SK-N-SH treated with all-trans-retinoic acid at 6 μM for 48 hours (cell line): ENCODE measurements at regions not wholly inside any gene's neighbourhood (a gene's known extent, or its start where the extent isn't known, plus 50 kb on each side); places are given as distances from the start of the nearest gene placed in this dataset.
A peak's percentile ranks its signal among the peaks of the same experiment; 100 is the strongest.

Experiments used
- ATAC-seq: fragments of 200-7000 bp; cut with Tn5 transposase; 3 replicates; pipeline ENCODE4 v1.9.1; 2020; ENCODE audit warnings: mild to moderate bottlenecking, moderate library complexity
- ARNTL ChIP-seq: fragments of 450-650 bp; formaldehyde crosslinking; IDR thresholded peaks from 2 replicates; pipeline ENCODE4 v1.5.0; 2020; ENCODE audit warnings: low read depth, mild to moderate bottlenecking, moderate library complexity, borderline replicate concordance
- BACH2 ChIP-seq: fragments of 250-450 bp; sonication (Bioruptor Pico); IDR thresholded peaks from 2 replicates; pipeline ENCODE4 v1.9.0; 2021; ENCODE audit warnings: mild to moderate bottlenecking, borderline replicate concordance
- CSDC2 ChIP-seq: fragments of 250-450 bp; sonication (Bioruptor Pico); IDR thresholded peaks from 2 replicates; pipeline ENCODE4 v1.5.0; 2020; ENCODE audit warnings: mild to moderate bottlenecking, moderate library complexity
- ESRRG ChIP-seq: fragments of 250-450 bp; sonication (Bioruptor Pico); IDR thresholded peaks from 2 replicates; pipeline ENCODE4 v1.6.1; 2021; ENCODE audit warnings: mild to moderate bottlenecking
- GLIS3 ChIP-seq: fragments of 250-450 bp; sonication (Bioruptor Pico); IDR thresholded peaks from 2 replicates; pipeline ENCODE4 v1.5.0; 2020; ENCODE audit warnings: mild to moderate bottlenecking, moderate library complexity
- ISL1 ChIP-seq: fragments of 250-450 bp; sonication (Bioruptor Pico); IDR thresholded peaks from 2 replicates; pipeline ENCODE4 v2.1.2; 2022; ENCODE audit warnings: mild to moderate bottlenecking, moderate library complexity
- OSR1 ChIP-seq: fragments of 250-450 bp; sonication (Bioruptor Pico); IDR thresholded peaks from 2 replicates; pipeline ENCODE4 v1.8.0; 2022; ENCODE audit warnings: moderate library complexity, mild to moderate bottlenecking, inconsistent platforms
- PPARA ChIP-seq: fragments of 250-450 bp; sonication (Bioruptor Pico); IDR thresholded peaks from 2 replicates; pipeline ENCODE4 v1.5.0; 2020; ENCODE audit warnings: mild to moderate bottlenecking, borderline replicate concordance
- SNAI2 ChIP-seq: fragments of 250-450 bp; sonication (Bioruptor Pico); IDR thresholded peaks from 2 replicates; pipeline ENCODE4 v1.5.0; 2020; ENCODE audit warnings: mild to moderate bottlenecking, moderate library complexity
- TCF4 ChIP-seq: fragments of 250-450 bp; sonication (Bioruptor Pico); IDR thresholded peaks from 2 replicates; pipeline ENCODE4 v1.8.0; 2021; ENCODE audit warnings: mild to moderate bottlenecking, moderate library complexity, borderline replicate concordance
- TOX ChIP-seq: fragments of 250-450 bp; sonication (Bioruptor Pico); IDR thresholded peaks from 2 replicates; pipeline ENCODE4 v1.8.0; 2021; ENCODE audit warnings: mild to moderate bottlenecking, moderate library complexity, borderline replicate concordance
- ZC3H10 ChIP-seq: fragments of 250-450 bp; sonication (Bioruptor Pico); IDR thresholded peaks from 2 replicates; pipeline ENCODE4 v1.5.1; 2021; ENCODE audit warnings: mild to moderate bottlenecking, moderate library complexity
- ZFP3 ChIP-seq: fragments of 250-450 bp; sonication (Bioruptor Pico); IDR thresholded peaks from 2 replicates; pipeline ENCODE4 v1.5.0; 2020; ENCODE audit warnings: mild to moderate bottlenecking, moderate library complexity
- ZFP30 ChIP-seq: fragments of 450-650 bp; formaldehyde crosslinking; IDR thresholded peaks from 2 replicates; pipeline ENCODE4 v1.5.0; 2022; ENCODE audit warnings: mild to moderate bottlenecking, moderate library complexity
- ZNF565 ChIP-seq: fragments of 450-650 bp; formaldehyde crosslinking; conservative IDR thresholded peaks from 2 replicates; pipeline ENCODE4 v1.5.0; 2020; ENCODE audit warnings: low read depth, mild to moderate bottlenecking, moderate library complexity
- ZNF70 ChIP-seq: fragments of 450-650 bp; formaldehyde crosslinking; IDR thresholded peaks from 2 replicates; pipeline ENCODE4 v1.5.0; 2020; ENCODE audit warnings: mild to moderate bottlenecking, moderate library complexity
- ZNF8 ChIP-seq: fragments of 450-650 bp; formaldehyde crosslinking; IDR thresholded peaks from 2 replicates; pipeline ENCODE4 v1.5.0; 2020; ENCODE audit warnings: mild to moderate bottlenecking, moderate library complexity
- TF ChIP-seq, protein P1 (sequence below): fragments of 250-450 bp; sonication (Bioruptor Pico); IDR thresholded peaks from 2 replicates; pipeline ENCODE4 v1.5.1; 2021; ENCODE audit warnings: mild to moderate bottlenecking, moderate library complexity
- TF ChIP-seq, protein P2 (sequence below): fragments of 250-450 bp; sonication (Bioruptor Pico); IDR thresholded peaks from 2 replicates; pipeline ENCODE4 v1.8.0; 2020; ENCODE audit warnings: mild to moderate bottlenecking, moderate library complexity, borderline replicate concordance
- TF ChIP-seq, protein P3 (sequence below): fragments of 250-450 bp; sonication (Bioruptor Pico); IDR thresholded peaks from 2 replicates; pipeline ENCODE4 v1.5.0; 2020; ENCODE audit warnings: mild to moderate bottlenecking, moderate library complexity
- TF ChIP-seq, protein P4 (sequence below): fragments of 250-450 bp; sonication (Bioruptor Pico); IDR thresholded peaks from 2 replicates; pipeline ENCODE4 v1.8.0; 2021; ENCODE audit warnings: low read depth, mild to moderate bottlenecking, moderate library complexity, borderline replicate concordance

DNA sequence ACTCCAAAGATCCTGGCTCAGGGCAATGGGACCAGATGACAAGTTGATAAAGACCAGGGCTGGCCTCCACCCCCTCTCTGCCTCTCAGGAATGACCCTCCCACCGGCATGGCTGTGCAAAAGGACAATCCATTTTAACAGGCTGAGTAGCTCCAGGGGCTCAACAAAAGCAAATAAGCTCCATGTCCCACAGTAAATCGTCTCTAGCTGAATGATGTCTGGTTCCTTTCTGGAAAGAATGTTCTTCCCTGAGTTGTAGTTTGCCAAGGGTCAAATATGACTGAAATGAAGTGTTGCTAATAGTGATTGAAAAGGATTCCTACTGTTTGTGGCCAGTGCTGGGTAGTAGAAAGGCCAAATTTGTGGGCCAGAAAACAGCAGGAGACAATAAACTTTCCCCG is 434.4 kb upstream of the ETAA1 start:
- peak; percentile 87 for ATAC-seq
- peak; percentile 42 for TF ChIP-seq ISL1
- TF ChIP-seq CSDC2 (CRISPR knock-in tag): no peak

DNA sequence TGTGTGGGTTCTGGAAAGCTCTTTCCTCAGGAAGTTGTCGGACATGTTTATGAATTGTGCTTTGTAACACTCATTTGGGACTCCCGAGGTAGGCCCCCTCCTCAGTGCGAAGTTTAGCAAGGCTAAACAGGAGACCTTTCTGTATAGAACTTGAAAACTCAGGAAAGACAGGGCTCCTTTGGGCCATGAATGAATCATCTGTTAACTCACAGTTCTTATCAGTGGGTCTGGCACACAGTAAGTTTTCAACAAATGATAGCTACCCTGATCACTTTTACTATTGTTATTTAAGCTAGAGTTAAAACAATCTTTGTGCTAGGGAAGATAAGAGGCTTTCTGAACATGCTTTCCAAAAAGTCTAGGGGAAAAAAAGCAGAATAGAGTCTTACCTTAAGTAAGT is 430.5 kb upstream of the ETAA1 start:
- no peak for ATAC-seq
- TF ChIP-seq ZNF70 (CRISPR knock-in tag) (no peak), PPARA (no peak), TOX (CRISPR knock-in tag) (no peak), SNAI2 (CRISPR knock-in tag) (no peak), ESRRG (no peak), CSDC2 (CRISPR knock-in tag) (no peak)

DNA sequence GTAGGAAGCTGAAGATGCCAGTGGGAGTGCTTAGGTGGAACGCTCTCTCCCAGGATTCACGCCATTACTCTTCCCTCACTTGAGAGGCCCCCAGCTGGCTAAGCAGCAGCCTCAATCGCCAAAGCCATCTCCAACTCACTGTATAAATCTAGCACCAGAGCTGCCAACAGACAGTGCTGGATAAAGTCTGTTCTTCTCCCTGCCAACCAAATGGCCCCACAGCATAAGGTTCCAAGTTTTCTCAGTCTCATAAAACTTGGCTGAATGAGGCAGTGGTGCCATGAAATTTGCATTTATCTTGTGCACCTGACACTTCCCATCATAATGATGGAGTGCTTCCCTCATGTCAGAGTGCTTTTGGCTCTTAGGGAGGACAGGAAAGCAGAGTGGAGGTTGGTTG is 428.2 kb upstream of the ETAA1 start:
- ATAC-seq: no peak
- TF ChIP-seq ESRRG: no peak
- TF ChIP-seq ZFP30 (CRISPR knock-in tag): no peak
- no peak for TF ChIP-seq ZNF70 (CRISPR knock-in tag)
- TF ChIP-seq ZFP3 (CRISPR knock-in tag): no peak
- no peak for TF ChIP-seq TCF4 (CRISPR knock-in tag)
- no peak for TF ChIP-seq ZNF8 (CRISPR knock-in tag)
- TF ChIP-seq, protein P1, sequence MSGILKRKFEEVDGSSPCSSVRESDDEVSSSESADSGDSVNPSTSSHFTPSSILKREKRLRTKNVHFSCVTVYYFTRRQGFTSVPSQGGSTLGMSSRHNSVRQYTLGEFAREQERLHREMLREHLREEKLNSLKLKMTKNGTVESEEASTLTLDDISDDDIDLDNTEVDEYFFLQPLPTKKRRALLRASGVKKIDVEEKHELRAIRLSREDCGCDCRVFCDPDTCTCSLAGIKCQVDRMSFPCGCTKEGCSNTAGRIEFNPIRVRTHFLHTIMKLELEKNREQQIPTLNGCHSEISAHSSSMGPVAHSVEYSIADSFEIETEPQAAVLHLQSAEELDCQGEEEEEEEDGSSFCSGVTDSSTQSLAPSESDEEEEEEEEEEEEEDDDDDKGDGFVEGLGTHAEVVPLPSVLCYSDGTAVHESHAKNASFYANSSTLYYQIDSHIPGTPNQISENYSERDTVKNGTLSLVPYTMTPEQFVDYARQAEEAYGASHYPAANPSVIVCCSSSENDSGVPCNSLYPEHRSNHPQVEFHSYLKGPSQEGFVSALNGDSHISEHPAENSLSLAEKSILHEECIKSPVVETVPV (CRISPR knock-in tag): no peak
- TF ChIP-seq, protein P2, sequence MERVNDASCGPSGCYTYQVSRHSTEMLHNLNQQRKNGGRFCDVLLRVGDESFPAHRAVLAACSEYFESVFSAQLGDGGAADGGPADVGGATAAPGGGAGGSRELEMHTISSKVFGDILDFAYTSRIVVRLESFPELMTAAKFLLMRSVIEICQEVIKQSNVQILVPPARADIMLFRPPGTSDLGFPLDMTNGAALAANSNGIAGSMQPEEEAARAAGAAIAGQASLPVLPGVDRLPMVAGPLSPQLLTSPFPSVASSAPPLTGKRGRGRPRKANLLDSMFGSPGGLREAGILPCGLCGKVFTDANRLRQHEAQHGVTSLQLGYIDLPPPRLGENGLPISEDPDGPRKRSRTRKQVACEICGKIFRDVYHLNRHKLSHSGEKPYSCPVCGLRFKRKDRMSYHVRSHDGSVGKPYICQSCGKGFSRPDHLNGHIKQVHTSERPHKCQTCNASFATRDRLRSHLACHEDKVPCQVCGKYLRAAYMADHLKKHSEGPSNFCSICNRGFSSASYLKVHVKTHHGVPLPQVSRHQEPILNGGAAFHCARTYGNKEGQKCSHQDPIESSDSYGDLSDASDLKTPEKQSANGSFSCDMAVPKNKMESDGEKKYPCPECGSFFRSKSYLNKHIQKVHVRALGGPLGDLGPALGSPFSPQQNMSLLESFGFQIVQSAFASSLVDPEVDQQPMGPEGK (CRISPR knock-in tag): no peak
- no peak for TF ChIP-seq SNAI2 (CRISPR knock-in tag)
- TF ChIP-seq, protein P3, sequence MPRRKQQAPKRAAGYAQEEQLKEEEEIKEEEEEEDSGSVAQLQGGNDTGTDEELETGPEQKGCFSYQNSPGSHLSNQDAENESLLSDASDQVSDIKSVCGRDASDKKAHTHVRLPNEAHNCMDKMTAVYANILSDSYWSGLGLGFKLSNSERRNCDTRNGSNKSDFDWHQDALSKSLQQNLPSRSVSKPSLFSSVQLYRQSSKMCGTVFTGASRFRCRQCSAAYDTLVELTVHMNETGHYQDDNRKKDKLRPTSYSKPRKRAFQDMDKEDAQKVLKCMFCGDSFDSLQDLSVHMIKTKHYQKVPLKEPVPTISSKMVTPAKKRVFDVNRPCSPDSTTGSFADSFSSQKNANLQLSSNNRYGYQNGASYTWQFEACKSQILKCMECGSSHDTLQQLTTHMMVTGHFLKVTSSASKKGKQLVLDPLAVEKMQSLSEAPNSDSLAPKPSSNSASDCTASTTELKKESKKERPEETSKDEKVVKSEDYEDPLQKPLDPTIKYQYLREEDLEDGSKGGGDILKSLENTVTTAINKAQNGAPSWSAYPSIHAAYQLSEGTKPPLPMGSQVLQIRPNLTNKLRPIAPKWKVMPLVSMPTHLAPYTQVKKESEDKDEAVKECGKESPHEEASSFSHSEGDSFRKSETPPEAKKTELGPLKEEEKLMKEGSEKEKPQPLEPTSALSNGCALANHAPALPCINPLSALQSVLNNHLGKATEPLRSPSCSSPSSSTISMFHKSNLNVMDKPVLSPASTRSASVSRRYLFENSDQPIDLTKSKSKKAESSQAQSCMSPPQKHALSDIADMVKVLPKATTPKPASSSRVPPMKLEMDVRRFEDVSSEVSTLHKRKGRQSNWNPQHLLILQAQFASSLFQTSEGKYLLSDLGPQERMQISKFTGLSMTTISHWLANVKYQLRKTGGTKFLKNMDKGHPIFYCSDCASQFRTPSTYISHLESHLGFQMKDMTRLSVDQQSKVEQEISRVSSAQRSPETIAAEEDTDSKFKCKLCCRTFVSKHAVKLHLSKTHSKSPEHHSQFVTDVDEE (CRISPR knock-in tag): no peak
- no peak for TF ChIP-seq ZNF565 (CRISPR knock-in tag)
- TF ChIP-seq, protein P4, sequence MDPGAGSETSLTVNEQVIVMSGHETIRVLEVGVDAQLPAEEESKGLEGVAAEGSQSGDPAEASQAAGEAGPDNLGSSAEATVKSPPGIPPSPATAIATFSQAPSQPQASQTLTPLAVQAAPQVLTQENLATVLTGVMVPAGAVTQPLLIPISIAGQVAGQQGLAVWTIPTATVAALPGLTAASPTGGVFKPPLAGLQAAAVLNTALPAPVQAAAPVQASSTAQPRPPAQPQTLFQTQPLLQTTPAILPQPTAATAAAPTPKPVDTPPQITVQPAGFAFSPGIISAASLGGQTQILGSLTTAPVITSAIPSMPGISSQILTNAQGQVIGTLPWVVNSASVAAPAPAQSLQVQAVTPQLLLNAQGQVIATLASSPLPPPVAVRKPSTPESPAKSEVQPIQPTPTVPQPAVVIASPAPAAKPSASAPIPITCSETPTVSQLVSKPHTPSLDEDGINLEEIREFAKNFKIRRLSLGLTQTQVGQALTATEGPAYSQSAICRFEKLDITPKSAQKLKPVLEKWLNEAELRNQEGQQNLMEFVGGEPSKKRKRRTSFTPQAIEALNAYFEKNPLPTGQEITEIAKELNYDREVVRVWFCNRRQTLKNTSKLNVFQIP (CRISPR knock-in tag): no peak
- TF ChIP-seq ZC3H10 (CRISPR knock-in tag): no peak
- no peak for TF ChIP-seq GLIS3 (CRISPR knock-in tag)
- no peak for TF ChIP-seq OSR1 (CRISPR knock-in tag)
- TF ChIP-seq BACH2 (CRISPR knock-in tag): no peak
- no peak for TF ChIP-seq PPARA
- no peak for TF ChIP-seq ARNTL (CRISPR knock-in tag)
- TF ChIP-seq ISL1: no peak

DNA sequence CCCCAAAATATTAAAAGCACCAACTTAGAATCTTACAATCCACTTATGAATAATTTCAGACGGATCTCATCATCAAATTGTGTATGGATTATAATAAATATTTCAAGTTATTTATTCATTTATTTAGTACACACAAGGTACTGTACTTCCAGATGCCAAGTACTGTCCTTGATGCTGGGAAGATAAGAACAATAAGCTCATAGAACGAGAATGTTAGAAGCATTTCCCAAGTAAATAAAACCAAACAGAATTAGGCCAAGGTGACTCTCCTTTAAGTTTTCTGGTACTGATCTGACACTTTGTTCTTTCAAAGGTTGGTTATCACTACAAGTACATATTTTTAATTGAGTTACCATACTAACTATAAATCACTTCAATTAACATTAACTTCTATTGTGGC is 416.1 kb upstream of the ETAA1 start:
- TF ChIP-seq ZC3H10 (CRISPR knock-in tag) (no peak), ZFP3 (CRISPR knock-in tag) (no peak), ZFP30 (CRISPR knock-in tag) (no peak), SNAI2 (CRISPR knock-in tag) (no peak), ZNF70 (CRISPR knock-in tag) (no peak), PPARA (no peak), GLIS3 (CRISPR knock-in tag) (no peak), ZNF565 (CRISPR knock-in tag) (no peak)
- TF ChIP-seq, protein P1 (CRISPR knock-in tag): no peak
- ATAC-seq: no peak
